Ascending aorta (tissue), 2 donors: ENCODE measurements at regions not wholly inside any gene's neighbourhood (a gene's known extent, or its start where the extent isn't known, plus 50 kb on each side); places are given as distances from the start of the nearest gene placed in this dataset.

Experiments
- DNase-seq, 2 donors: peaks; one replicate each; pipeline ENCODE4 v3.0.0-alpha.2; 2019; ENCODE audit warnings: low spot score in 2 of 2
- H3K27ac ChIP-seq, 2 donors: fragments of 200-600 bp; sonication (generic); one replicate each; pipeline ENCODE4 v1.5.1; 2016 to 2017; ENCODE audit warnings: mild to moderate bottlenecking in 1 of 2
- H3K27me3 ChIP-seq: fragments of 200-600 bp; sonication (generic); one replicate; pipeline ENCODE4 v1.5.1; 2017
- H3K36me3 ChIP-seq, 2 donors: fragments of 200-600 bp; sonication (generic); one replicate each; pipeline ENCODE4 v1.5.1; 2016
- H3K4me1 ChIP-seq, 2 donors: fragments of 200-600 bp; sonication (generic); one replicate each; pipeline ENCODE4 v1.5.1; 2016 to 2017; ENCODE audit warnings: mild to moderate bottlenecking in 1 of 2
- H3K4me3 ChIP-seq, 2 donors: fragments of 200-600 bp; sonication (generic); one replicate each; pipeline ENCODE4 v1.5.1; 2016 to 2017; ENCODE audit warnings: mild to moderate bottlenecking in 1 of 2
- H3K9me3 ChIP-seq, 2 donors: fragments of 200-600 bp; sonication (generic); one replicate each; pipeline ENCODE4 v1.5.1; 2016
- CTCF ChIP-seq, 3 experiments: fragments of 200-600 bp in 2 of 3; fragments of 450-650 bp in 1 of 3; sonication (generic) in 2 of 3; IDR thresholded peaks; one replicate each; pipeline ENCODE4 v1.5.1; 2016 to 2019; ENCODE audit warnings: antibody characterized with exemption in 3 of 3, mild to moderate bottlenecking in 1 of 3, moderate library complexity in 1 of 3
- intact Hi-C: fragments of 100-400 bp; cut with DNase I; formaldehyde crosslinking; loops from one replicate; pipeline ENCODE4 v1.15.1; 2023

GRCh38 chr3:171972871-171973348 lies 66.5 kb upstream of the FNDC3B start:
- intact Hi-C loops, result loop anchor here (5.0 kb wide), 1 partner anchor 64 kb away; the partner anchor contains the start of gene FNDC3B
- no peaks in the 10 kb centered on the region for H3K27me3 ChIP-seq
- H3K9me3 ChIP-seq, result no peaks in the 10 kb centered on the region
- H3K4me3 ChIP-seq, result no peak overlapping the region
- H3K27ac ChIP-seq, result no peak overlapping the region
- TF ChIP-seq CTCF (IDR thresholded peaks at IDR 0.05), result no peak
- no peaks in the 10 kb centered on the region for H3K36me3 ChIP-seq
- no peak for DNase-seq
- peaks cover 2 to 3% of the 10 kb centered on the region in 2 donors for H3K4me1 ChIP-seq

GRCh38 chr3:171974986-171975837 lies 64.2 kb upstream of the FNDC3B start:
- no peaks in the 10 kb centered on the region for H3K36me3 ChIP-seq
- H3K4me3 ChIP-seq, result no peak overlapping the region
- no peaks in the 10 kb centered on the region for H3K9me3 ChIP-seq
- no peak for DNase-seq
- intact Hi-C loops, result loop anchor here (5.0 kb wide), 1 partner anchor 62 kb away; the partner anchor contains the start of gene FNDC3B
- TF ChIP-seq CTCF (IDR thresholded peaks at IDR 0.05), result no peak
- H3K4me1 ChIP-seq, result peaks cover 0 to 3% of the 10 kb centered on the region in 2 donors
- H3K27ac ChIP-seq, result no peak overlapping the region
- no peaks in the 10 kb centered on the region for H3K27me3 ChIP-seq

GRCh38 chr3:171976526-171976925 lies 62.9 kb upstream of the FNDC3B start:
- intact Hi-C loops, result no loop called here
- no peaks in the 10 kb centered on the region for H3K9me3 ChIP-seq
- no peak for DNase-seq
- H3K27me3 ChIP-seq, result no peaks in the 10 kb centered on the region
- no peaks in the 10 kb centered on the region for H3K36me3 ChIP-seq
- H3K27ac ChIP-seq, result no peak overlapping the region
- no peak for TF ChIP-seq CTCF (IDR thresholded peaks at IDR 0.05)
- no peak overlapping the region for H3K4me3 ChIP-seq
- peaks cover 0 to 3% of the 10 kb centered on the region in 2 donors for H3K4me1 ChIP-seq

GRCh38 chr3:171977441-171977840 lies 61.9 kb upstream of the FNDC3B start:
- Histone ChIP-seq H3K4me3 (no peak overlapping the region), H3K36me3 (no peaks in the 10 kb centered on the region), H3K27me3 (no peaks in the 10 kb centered on the region), H3K4me1 (peaks cover 0 to 3% of the 10 kb centered on the region in 2 donors), H3K9me3 (no peaks in the 10 kb centered on the region), H3K27ac (no peak overlapping the region)
- no peak for TF ChIP-seq CTCF (IDR thresholded peaks at IDR 0.05)
- DNase-seq, result no peak
- intact Hi-C loops, result no loop called here

- no peak for TF ChIP-seq CTCF (IDR thresholded peaks at IDR 0.05)
- intact Hi-C loops, result no loop called here
- Histone ChIP-seq H3K4me1 (no peaks in the 10 kb centered on the region), H3K9me3 (no peaks in the 10 kb centered on the region), H3K27me3 (no peaks in the 10 kb centered on the region), H3K36me3 (no peaks in the 10 kb centered on the region), H3K4me3 (no peak overlapping the region), H3K27ac (no peak overlapping the region)
- no peak for DNase-seq
These were observed 61.5 kb upstream of the FNDC3B start for GRCh38 chr3:171977860-171978259.
